GM18502 (cell line): ENCODE measurements at regions not wholly inside any gene's neighbourhood (a gene's known extent, or its start where the extent isn't known, plus 50 kb on each side); places are given as distances from the start of the nearest gene placed in this dataset.

Experiments
- ATAC-seq: cut with Tn5 transposase; IDR thresholded peaks from one replicate; pipeline ENCODE4 v1.9.1; 2021; ENCODE audit warnings: mild to moderate bottlenecking; ENCODE audit not compliant: unreplicated experiment, poor library complexity

DNA sequence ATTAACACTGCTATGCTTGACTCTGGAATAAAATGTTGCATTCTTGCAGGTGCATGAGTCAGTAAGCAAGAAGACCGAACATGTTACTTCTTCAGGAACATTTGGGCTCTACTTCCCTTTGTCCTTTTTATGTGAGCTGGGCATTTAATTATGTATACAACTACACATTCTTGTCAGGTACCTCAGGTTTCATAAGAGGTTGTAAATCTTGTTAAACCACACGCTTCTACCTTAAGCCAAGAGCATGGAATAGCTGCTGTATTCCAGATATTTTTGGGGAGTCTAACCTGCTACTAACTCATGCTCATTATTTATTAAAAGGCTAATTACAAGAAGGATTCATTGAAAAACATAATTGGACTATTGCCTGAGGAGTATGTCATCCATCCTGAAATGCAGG, 414.2 kb upstream of the KLF6 start:
- no peak for ATAC-seq

- ATAC-seq = no peak
These were observed 413.2 kb upstream of the KLF6 start for GRCh38 chr10:4198216-4198615.

DNA sequence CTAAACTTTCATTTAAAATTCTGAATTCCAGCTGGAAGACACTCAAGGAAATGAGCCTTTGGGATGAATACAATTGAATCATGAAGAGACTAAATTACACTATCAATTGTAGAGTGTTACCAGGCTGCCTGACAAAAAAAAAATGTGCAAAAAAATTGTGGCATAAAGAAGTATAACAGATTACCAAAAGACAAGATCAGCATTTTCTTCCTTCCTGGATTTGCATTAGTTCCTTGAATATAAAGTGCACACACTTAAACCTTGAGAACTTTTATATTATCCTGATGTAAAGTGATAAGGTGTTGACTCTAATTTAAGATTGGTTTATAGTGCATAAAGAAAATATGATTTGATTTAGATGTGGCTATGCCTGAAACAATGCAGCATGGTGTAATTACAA, 412.7 kb upstream of the KLF6 start:
- no peak for ATAC-seq

DNA sequence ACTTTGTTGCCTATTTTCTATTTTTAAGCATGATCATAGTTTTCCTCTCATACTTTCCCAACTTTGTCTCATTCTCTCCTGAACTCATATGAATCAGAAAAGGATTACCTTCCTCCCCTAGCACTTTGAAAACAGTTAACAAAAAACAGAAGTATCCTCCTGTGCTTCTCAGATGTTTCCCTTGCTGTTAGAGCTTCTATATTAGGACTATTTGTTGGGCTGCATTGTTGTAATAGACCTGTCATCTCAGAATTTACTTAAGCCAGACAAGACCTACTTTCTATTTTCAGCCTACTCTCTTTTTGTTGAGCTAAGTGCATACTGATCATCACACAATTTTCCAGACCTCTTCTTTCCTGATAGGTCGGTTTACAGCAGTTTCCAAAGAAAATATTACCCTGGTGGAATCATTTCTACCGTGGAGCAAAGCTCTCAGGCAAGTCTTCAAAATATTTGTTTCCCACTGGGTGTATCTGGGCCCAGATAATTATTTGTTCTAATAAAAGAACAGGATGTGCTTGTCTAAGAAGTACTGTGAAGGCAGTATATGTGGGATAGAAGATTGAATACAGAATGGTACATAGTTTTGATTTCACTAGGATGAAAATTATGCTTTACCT, 411.9 kb upstream of the KLF6 start:
- ATAC-seq = no peak

GRCh38 chr10:4196183-4196582, 411.2 kb upstream of the KLF6 start:
- ATAC-seq = no peak

DNA sequence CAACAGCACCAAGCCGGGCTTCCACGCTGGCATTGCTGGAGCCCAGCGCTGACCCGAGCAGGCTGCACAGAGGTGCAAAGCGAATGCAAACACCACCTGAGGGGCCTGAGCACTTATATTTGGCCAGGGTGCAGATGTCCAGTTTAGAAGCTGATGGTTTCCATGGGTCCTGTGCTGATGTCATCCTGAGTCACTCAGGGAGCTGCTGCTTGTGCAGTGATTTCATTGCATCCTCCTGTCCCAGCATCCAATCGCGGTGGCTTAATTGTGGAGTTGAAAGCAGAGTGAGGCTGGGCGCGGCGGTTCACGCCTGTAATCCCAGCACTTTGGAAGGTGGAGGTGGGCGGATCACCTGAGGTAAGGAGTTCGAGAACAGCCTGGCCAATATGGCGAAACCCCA, 410.2 kb upstream of the KLF6 start:
- ATAC-seq = no peak

GRCh38 chr10:4194231-4194630, 409.2 kb upstream of the KLF6 start:
- no peak for ATAC-seq

GRCh38 chr10:4191894-4192293, 406.9 kb upstream of the KLF6 start:
- no peak for ATAC-seq

- ATAC-seq = no peak
These were observed 406.3 kb upstream of the KLF6 start for GRCh38 chr10:4191354-4191753.

GRCh38 chr10:4190876-4191275, 405.9 kb upstream of the KLF6 start:
- ATAC-seq = no peak

DNA sequence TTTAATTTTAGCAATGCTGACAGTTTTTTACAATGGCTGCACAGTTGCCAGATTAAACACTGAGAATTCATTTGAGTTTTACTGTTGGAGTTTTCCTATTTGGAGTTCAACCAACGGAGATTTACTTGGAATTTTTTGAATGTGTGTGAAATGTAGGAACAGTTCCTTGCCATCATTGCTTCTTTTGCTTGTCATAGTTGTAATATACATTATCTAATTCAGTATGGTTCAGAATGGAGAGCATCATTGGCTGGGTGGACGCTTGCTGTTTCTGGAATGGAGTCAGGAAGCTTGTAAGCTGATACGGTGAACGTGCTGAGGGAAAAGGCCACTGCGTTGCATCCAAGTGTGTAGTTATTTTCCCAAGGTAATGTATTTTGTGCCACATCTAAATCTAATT, 404.3 kb upstream of the KLF6 start:
- ATAC-seq = no peak

DNA sequence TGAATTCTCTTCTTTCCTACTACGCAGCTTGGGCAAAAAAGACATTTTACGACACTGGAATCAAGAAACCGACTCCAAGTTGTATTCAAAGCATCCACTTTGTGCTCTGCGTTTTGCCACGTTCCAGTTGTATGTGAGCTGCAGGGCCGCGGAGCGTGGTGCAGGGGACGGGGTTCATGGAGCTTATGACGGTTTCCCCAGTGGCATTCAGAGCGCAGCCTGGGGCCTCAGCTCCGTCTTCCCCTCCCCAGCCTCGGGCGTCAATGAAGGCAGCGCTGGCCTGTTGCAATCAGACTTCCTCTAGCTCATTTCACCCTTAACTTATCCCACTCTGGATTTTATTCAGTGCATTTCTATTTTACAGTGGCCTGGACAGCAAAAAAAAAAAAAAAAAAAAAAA, 403.4 kb upstream of the KLF6 start:
- no peak for ATAC-seq

- ATAC-seq = no peak
These were observed 402.0 kb upstream of the KLF6 start for GRCh38 chr10:4186849-4187540.

GRCh38 chr10:4183761-4184261, 398.8 kb upstream of the KLF6 start:
- no peak for ATAC-seq

DNA sequence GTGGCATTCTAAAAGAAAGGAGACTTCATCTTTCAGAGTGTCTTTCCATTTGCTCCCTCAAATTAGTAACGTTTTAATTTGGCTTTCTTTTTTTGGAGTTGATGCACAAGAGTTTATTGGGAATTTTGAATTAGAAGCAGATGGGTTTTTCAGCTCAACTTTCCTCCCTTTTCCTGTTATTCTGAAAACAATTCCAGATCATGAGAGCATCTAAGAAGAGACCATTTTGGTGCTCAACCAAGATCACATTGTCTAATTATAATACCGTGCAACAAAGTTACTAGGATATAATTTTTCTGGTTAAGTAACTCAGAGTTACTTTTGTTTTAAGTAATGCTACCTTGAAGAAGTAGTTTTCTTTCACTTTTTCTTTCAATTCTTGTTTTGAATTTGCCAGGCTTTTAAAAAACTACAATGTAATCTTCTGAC, 396.6 kb upstream of the KLF6 start:
- ATAC-seq = peak; percentile 53

DNA sequence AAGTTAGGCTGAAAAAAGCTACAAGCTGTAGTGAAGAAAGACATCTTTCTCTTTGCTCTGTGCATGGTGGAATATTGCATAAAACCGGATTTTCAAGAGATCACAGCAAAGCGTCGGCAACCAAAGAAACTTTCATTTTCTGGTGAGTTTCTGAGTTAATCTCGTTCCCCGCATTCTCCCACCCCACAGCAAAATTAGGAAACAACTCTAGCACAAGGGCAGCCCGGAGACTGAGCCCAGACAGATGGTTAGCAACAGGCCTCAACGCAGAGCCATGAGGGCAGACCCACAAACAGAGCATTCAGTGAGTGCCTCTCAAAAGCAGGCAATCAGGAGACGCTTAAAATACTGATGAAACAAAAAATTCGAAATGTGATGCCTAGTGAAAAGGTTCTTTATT, 396.1 kb upstream of the KLF6 start:
- no peak for ATAC-seq

DNA sequence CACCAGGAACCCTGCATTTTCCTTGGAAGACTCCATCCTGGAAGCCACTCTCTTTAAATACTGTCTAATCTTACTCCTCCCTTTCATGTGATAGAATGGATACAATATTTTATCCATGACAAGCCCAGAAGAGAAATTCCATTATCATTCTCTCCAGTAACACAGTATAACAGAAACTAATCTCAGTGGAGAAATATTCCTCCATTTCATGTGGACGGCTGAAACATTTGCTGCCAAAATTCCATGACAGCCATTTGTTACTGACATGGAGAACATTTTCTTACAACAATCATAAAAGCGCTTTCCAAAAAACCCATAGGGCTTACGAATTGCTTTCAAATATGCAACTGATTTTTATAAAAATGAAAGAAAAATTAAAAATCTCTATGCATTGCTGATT, 392.8 kb upstream of the KLF6 start:
- no peak for ATAC-seq

DNA sequence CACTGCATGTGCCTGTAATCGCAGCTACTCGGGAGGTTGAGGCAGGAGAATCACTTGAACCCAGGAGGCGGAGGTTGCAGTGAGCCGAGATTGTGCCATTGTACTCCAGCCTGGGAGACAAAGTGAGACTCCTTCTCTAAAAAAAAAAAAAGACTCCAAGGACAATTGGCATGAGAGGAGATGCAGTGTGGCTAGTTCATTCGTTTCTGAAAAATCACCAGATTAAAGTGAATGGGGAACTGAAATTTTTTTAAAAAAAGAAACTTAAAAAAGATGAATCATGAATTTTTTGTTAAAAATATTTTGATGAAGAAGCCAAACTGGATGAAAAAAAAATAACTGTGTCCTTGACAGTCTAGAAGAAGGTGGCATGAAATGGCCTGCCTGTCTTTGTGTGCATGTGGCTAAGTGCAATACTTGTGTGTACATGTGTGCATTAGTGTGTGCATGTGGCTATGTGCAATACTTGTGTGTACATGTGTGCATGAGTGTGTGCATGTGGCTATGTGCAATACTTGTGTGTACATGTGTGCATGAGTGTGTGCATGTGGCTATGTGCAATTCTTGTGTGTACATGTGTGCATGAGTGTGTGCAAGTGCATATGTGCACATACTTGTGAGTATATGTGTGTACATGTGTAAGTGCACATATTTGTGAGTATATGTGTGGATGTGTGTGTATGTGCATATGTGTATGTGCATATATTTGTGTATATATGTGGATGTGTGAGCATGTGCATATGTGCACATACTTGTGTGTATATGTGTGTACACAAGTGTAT, 391.7 kb upstream of the KLF6 start:
- ATAC-seq = peak; percentile 31

GRCh38 chr10:4174197-4174596, 389.2 kb upstream of the KLF6 start:
- no peak for ATAC-seq

DNA sequence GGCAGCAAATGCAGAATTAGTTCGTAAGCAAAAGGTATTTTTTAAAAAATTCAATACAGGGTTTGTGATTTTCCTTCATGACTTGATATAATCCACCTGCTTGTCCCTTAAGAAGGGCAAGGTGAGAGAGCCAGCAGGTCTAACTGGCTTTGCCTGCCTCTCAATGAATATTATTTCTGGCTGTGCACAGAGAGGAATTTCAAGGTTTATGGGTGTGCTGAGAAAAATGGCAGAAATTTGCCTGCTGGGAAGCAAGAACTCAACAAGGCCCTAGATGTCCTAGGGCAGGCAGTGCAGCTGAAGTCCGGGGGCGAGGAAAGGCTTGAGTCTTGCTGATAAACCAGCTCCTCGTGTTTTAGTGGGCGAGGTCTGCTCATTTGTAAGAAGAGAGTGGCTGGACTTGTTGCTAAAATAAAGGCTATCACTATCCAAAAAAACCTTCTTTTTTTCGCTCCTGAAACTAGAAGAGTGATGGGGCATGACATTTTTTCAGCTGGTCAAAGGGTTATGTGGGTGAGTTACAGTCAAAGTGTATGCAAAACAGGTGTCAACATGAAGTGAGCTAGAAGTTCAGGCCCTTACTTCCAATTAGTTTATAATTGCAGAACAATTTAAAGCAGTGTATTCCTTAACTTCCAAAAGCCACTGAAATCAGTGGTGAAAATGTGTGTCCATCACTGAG, 385.8 kb upstream of the KLF6 start:
- ATAC-seq = no peak

DNA sequence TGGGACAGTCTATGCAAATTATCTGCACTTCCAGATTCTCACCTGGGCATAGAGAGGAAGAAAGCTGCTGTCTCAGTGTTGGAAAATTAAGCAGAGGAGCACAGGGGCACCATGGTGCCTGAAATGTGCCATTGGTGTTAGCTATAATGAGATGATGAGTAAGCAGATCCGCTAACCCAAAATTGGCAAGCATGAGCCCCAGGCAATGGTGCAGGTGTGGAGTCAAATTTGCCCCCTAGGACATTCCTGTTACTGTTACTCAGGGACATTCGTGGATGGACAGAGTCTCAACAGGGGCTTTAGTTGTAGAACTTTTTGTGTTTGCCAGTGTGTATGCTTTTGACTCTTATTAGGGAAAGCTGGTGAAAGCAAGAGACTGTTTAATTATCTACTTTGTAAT, 385.2 kb upstream of the KLF6 start:
- ATAC-seq = no peak
